ENCODE measurements at regions not wholly inside any gene's neighbourhood (a gene's known extent, or its start where the extent isn't known, plus 50 kb on each side); places are given as distances from the start of the nearest gene placed in this dataset.
"Not testable (repeated sequence)": the region's sequence is repeated elsewhere in the genome, so short reads cannot be mapped to it uniquely, and the experiment has no call there.

GRCh38 chr1:234824836-234825235, 214.9 kb upstream of the IRF2BP2 start:
- TF ChIP-seq CTCF, POLR2A (IDR thresholded peaks at IDR 0.05): not testable (repeated sequence)

Data from uterus (tissue), 2 donors.